SK-N-SH (cell line): ENCODE measurements at regions not wholly inside any gene's neighbourhood (a gene's known extent, or its start where the extent isn't known, plus 50 kb on each side); places are given as distances from the start of the nearest gene placed in this dataset.

Source experiments
- EP300 ChIP-seq, 2 experiments: IDR thresholded peaks; 2 replicates each; pipeline versions ENCODE4 v1.4.0 to v1.6.1; 2012; ENCODE audit warnings: borderline replicate concordance in 1 of 2, low read depth in 1 of 2, low read length in 1 of 2
- JUND ChIP-seq: IDR thresholded peaks from 2 replicates; pipeline ENCODE4 v1.4.0; 2012
- POLR2AphosphoS5 ChIP-seq: IDR thresholded peaks from 2 replicates; pipeline ENCODE4 v1.6.1; 2012; ENCODE audit warnings: low read depth, low read length
- RAD21 ChIP-seq: IDR thresholded peaks from 2 replicates; pipeline ENCODE4 v1.6.1; 2012; ENCODE audit warnings: mild to moderate bottlenecking, low read length
- RFX5 ChIP-seq: IDR thresholded peaks from 2 replicates; pipeline ENCODE4 v1.6.1; 2012; ENCODE audit warnings: mild to moderate bottlenecking, improper control_type of control experiment, low read length
- TAF1 ChIP-seq: IDR thresholded peaks from 2 replicates; pipeline ENCODE4 v1.6.1; 2012; ENCODE audit warnings: low read depth, mild to moderate bottlenecking, low read length, moderate library complexity, borderline replicate concordance
- TEAD4 ChIP-seq: IDR thresholded peaks from 2 replicates; pipeline ENCODE4 v1.4.0; 2012; ENCODE audit warnings: mild to moderate bottlenecking, borderline replicate concordance; ENCODE audit not compliant: insufficient read depth
- ZBTB33 ChIP-seq: IDR thresholded peaks from 2 replicates; pipeline ENCODE4 v1.4.0; 2012; ENCODE audit warnings: low read depth, borderline replicate concordance
- TF ChIP-seq, protein P1 (sequence below): fragments of 200-600 bp; sonication (generic); IDR thresholded peaks from 2 replicates; pipeline ENCODE4 v1.6.1; 2017; ENCODE audit warnings: antibody characterized with exemption, mild to moderate bottlenecking, moderate library complexity
- TF ChIP-seq, protein P2 (sequence below): fragments of 150-350 bp; IDR thresholded peaks from 2 replicates; pipeline ENCODE4 v1.6.1; 2017; ENCODE audit warnings: antibody characterized with exemption, low read length, low read depth, borderline replicate concordance

DNA sequence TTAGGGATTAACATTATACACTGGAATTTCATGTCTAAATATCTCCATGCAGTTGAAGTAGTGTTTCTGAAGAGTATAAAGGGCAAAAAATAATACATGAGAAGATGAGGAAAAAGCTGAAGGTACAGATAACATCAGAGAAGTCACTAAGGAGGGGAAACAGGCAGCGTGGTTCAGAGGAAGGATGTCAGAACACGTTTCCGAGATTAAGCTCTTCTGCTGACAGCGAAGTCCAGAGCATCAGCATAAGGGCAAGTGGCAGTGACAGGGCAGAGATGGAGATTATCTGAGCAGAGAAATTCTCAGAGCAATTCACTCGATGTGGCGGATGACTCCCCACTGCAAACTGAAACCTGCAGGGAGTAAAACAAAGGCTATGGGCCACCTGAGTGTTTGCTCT lies 443.2 kb upstream of the FRG1 start:
- TF ChIP-seq, protein P1, sequence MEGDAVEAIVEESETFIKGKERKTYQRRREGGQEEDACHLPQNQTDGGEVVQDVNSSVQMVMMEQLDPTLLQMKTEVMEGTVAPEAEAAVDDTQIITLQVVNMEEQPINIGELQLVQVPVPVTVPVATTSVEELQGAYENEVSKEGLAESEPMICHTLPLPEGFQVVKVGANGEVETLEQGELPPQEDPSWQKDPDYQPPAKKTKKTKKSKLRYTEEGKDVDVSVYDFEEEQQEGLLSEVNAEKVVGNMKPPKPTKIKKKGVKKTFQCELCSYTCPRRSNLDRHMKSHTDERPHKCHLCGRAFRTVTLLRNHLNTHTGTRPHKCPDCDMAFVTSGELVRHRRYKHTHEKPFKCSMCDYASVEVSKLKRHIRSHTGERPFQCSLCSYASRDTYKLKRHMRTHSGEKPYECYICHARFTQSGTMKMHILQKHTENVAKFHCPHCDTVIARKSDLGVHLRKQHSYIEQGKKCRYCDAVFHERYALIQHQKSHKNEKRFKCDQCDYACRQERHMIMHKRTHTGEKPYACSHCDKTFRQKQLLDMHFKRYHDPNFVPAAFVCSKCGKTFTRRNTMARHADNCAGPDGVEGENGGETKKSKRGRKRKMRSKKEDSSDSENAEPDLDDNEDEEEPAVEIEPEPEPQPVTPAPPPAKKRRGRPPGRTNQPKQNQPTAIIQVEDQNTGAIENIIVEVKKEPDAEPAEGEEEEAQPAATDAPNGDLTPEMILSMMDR = no peak
- TF ChIP-seq ZBTB33 = no peak
- no peak for TF ChIP-seq TAF1
- TF ChIP-seq RAD21 = no peak
- TF ChIP-seq TEAD4 = no peak
- TF ChIP-seq JUND = no peak
- TF ChIP-seq, protein P2, sequence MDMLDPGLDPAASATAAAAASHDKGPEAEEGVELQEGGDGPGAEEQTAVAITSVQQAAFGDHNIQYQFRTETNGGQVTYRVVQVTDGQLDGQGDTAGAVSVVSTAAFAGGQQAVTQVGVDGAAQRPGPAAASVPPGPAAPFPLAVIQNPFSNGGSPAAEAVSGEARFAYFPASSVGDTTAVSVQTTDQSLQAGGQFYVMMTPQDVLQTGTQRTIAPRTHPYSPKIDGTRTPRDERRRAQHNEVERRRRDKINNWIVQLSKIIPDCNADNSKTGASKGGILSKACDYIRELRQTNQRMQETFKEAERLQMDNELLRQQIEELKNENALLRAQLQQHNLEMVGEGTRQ = no peak
- TF ChIP-seq RFX5 = no peak
- TF ChIP-seq EP300 (IDR thresholded peaks at IDR 0.05; ENCODE audit: borderline replicate concordance in 1 of 2, low read depth in 1 of 2, low read length in 1 of 2) = no peak
- TF ChIP-seq POLR2AphosphoS5 = no peak
